Putamen (tissue), 1 donor: ENCODE measurements at regions not wholly inside any gene's neighbourhood (a gene's known extent, or its start where the extent isn't known, plus 50 kb on each side); places are given as distances from the start of the nearest gene placed in this dataset.

ENCODE experiments used
- DNase-seq: peaks from one replicate; pipeline ENCODE4 v3.0.0-alpha.2; 2016; ENCODE audit warnings: low spot score

- peak; percentile 30 for DNase-seq
Measured at GRCh38 chrX:2608638-2609430, 82.3 kb upstream of the CD99 start.

- DNase-seq, result no peak
Measured at GRCh38 chrX:2607113-2607512, 84.0 kb upstream of the CD99 start.

- no peak for DNase-seq
Measured at GRCh38 chrX:2600564-2600963, 90.5 kb upstream of the CD99 start.

- no peak for DNase-seq
Measured at GRCh38 chrX:2596555-2597255, 94.4 kb upstream of the CD99 start.

- DNase-seq, result no peak
Measured at GRCh38 chrX:2596045-2596444, 95.0 kb upstream of the CD99 start.

- DNase-seq, result no peak
Measured at GRCh38 chrX:2595258-2595657, 94.5 kb upstream of the DHRSX start.

- DNase-seq, result no peak
Measured at GRCh38 chrX:2594491-2594890, 93.7 kb upstream of the DHRSX start.

- no peak for DNase-seq
Measured at GRCh38 chrX:2592279-2592678, 91.5 kb upstream of the DHRSX start.

GRCh38 chrX:2589186-2590020, 88.6 kb upstream of the DHRSX start:
- no peak for DNase-seq

- DNase-seq, result no peak
Measured at GRCh38 chrX:2588049-2588448, 87.3 kb upstream of the DHRSX start.

GRCh38 chrX:2587146-2587545, 86.4 kb upstream of the DHRSX start:
- no peak for DNase-seq

GRCh38 chrX:2585158-2585470, 84.3 kb upstream of the DHRSX start:
- no peak for DNase-seq

- DNase-seq, result no peak
Measured at GRCh38 chrX:2584251-2585157, 83.7 kb upstream of the DHRSX start.

GRCh38 chrX:2583194-2584162, 82.7 kb upstream of the DHRSX start:
- no peak for DNase-seq

- no peak for DNase-seq
Measured at GRCh38 chrX:2582667-2583066, 81.9 kb upstream of the DHRSX start.

- no peak for DNase-seq
Measured at GRCh38 chrX:2581296-2581695, 80.5 kb upstream of the DHRSX start.

GRCh38 chrX:2578864-2579263, 78.1 kb upstream of the DHRSX start:
- DNase-seq, result no peak

GRCh38 chrX:2577844-2578466, 77.2 kb upstream of the DHRSX start:
- DNase-seq, result no peak

GRCh38 chrX:2576793-2577192, 76.0 kb upstream of the DHRSX start:
- DNase-seq, result no peak

- no peak for DNase-seq
Measured at GRCh38 chrX:2574271-2574670, 73.5 kb upstream of the DHRSX start.
